ENCODE measurements at regions not wholly inside any gene's neighbourhood (a gene's known extent, or its start where the extent isn't known, plus 50 kb on each side); places are given as distances from the start of the nearest gene placed in this dataset.

- TF ChIP-seq EZH2 (IDR thresholded peaks at IDR 0.05; ENCODE audit: borderline replicate concordance) (no peak), CTCF (IDR thresholded peaks at IDR 0.05; ENCODE audit: poor library complexity) (no peak)
Observed at GRCh38 chr3:39573392-39573791, 105.9 kb downstream of the MOBP start.

All from hepatocyte (in vitro differentiated cells).